ENCODE measurements at regions not wholly inside any gene's neighbourhood (a gene's known extent, or its start where the extent isn't known, plus 50 kb on each side); places are given as distances from the start of the nearest gene placed in this dataset.
A peak's percentile ranks its signal among the peaks of the same experiment; 100 is the strongest.

GRCh38 chr11:57871231-57871630, 109.6 kb downstream of the CTNND1 start:
- Mint-ChIP-seq H3K4me3 (ENCODE audit: unreplicated experiment) (no peak overlapping the region), H3K9me3 (ENCODE audit: unreplicated experiment) (no peaks in the 10 kb centered on the region), H3K27ac (ENCODE audit: low read depth, unreplicated experiment) (no peak overlapping the region), H3K36me3 (ENCODE audit: insufficient read depth, unreplicated experiment) (no peaks in the 10 kb centered on the region), H3K4me1 (ENCODE audit: insufficient read depth, unreplicated experiment) (peaks cover 23% of the 10 kb centered on the region), H3K27me3 (ENCODE audit: insufficient read depth, unreplicated experiment) (no peaks in the 10 kb centered on the region)
- no TSS peak for BruUV-seq (replicated peaks)
- ChIA-PET POLR2A (no interaction called here), CTCF (no interaction called here)
- TF ChIP-seq CTCF (IDR thresholded peaks at IDR 0.05; ENCODE audit: unreplicated experiment): no peak
- intact Hi-C loops (cut with micrococcal nuclease): no loop called here
- DNase-seq (ENCODE audit: unreplicated experiment): no peak

GRCh38 chr11:57873196-57873911, 111.8 kb downstream of the CTNND1 start:
- intact Hi-C loops (cut with micrococcal nuclease): no loop called here
- Mint-ChIP-seq H3K4me1 (ENCODE audit: insufficient read depth, unreplicated experiment) (peaks cover 23% of the 10 kb centered on the region), H3K4me3 (ENCODE audit: unreplicated experiment) (no peak overlapping the region), H3K27ac (ENCODE audit: low read depth, unreplicated experiment) (peak overlapping the region; percentile 32), H3K9me3 (ENCODE audit: unreplicated experiment) (no peaks in the 10 kb centered on the region), H3K27me3 (ENCODE audit: insufficient read depth, unreplicated experiment) (no peaks in the 10 kb centered on the region), H3K36me3 (ENCODE audit: insufficient read depth, unreplicated experiment) (no peaks in the 10 kb centered on the region)
- ChIA-PET POLR2A (no interaction called here), CTCF (interaction anchor here (0.9 to 1.3 kb wide), 2 partner anchors 27 to 412 kb away, joined by 3 to 4 read pairs; no protein-coding TSS in a partner anchor)
- DNase-seq (ENCODE audit: unreplicated experiment): peak; percentile 62
- TF ChIP-seq CTCF (IDR thresholded peaks at IDR 0.05; ENCODE audit: unreplicated experiment): no peak
- no TSS peak for BruUV-seq (replicated peaks)

- BruUV-seq (replicated peaks): no TSS peak
- no peak for DNase-seq (ENCODE audit: unreplicated experiment)
- Mint-ChIP-seq H3K4me1 (ENCODE audit: insufficient read depth, unreplicated experiment) (peaks cover 23% of the 10 kb centered on the region), H3K36me3 (ENCODE audit: insufficient read depth, unreplicated experiment) (no peaks in the 10 kb centered on the region), H3K27me3 (ENCODE audit: insufficient read depth, unreplicated experiment) (no peaks in the 10 kb centered on the region), H3K27ac (ENCODE audit: low read depth, unreplicated experiment) (no peak overlapping the region), H3K9me3 (ENCODE audit: unreplicated experiment) (no peaks in the 10 kb centered on the region), H3K4me3 (ENCODE audit: unreplicated experiment) (no peak overlapping the region)
- TF ChIP-seq CTCF (IDR thresholded peaks at IDR 0.05; ENCODE audit: unreplicated experiment): no peak
- CTCF ChIA-PET: interaction anchor here (1.3 kb wide), 1 partner anchor 411 kb away, joined by 4 read pairs; no protein-coding TSS in a partner anchor
- intact Hi-C loops (cut with micrococcal nuclease): no loop called here
- POLR2A ChIA-PET: no interaction called here
Observed at GRCh38 chr11:57874981-57875380, 113.4 kb downstream of the CTNND1 start.

GRCh38 chr11:57881647-57882046, 120.0 kb downstream of the CTNND1 start:
- CTCF ChIA-PET: no interaction called here
- Mint-ChIP-seq H3K27ac (ENCODE audit: low read depth, unreplicated experiment) (no peak overlapping the region), H3K9me3 (ENCODE audit: unreplicated experiment) (no peaks in the 10 kb centered on the region), H3K27me3 (ENCODE audit: insufficient read depth, unreplicated experiment) (no peaks in the 10 kb centered on the region), H3K36me3 (ENCODE audit: insufficient read depth, unreplicated experiment) (no peaks in the 10 kb centered on the region), H3K4me1 (ENCODE audit: insufficient read depth, unreplicated experiment) (no peaks in the 10 kb centered on the region), H3K4me3 (ENCODE audit: unreplicated experiment) (no peak overlapping the region)
- POLR2A ChIA-PET: no interaction called here
- intact Hi-C loops (cut with micrococcal nuclease): no loop called here
- no TSS peak for BruUV-seq (replicated peaks)
- no peak for DNase-seq (ENCODE audit: unreplicated experiment)
- no peak for TF ChIP-seq CTCF (IDR thresholded peaks at IDR 0.05; ENCODE audit: unreplicated experiment)
